Chondrocyte (in vitro differentiated cells): ENCODE measurements at regions not wholly inside any gene's neighbourhood (a gene's known extent, or its start where the extent isn't known, plus 50 kb on each side); places are given as distances from the start of the nearest gene placed in this dataset.

Experiments
- DNase-seq: peaks from one replicate; pipeline ENCODE4 v3.0.0; 2021; ENCODE audit warnings: mixed read lengths, low spot score
- H3K27ac Mint-ChIP-seq: one replicate; pipeline ENCODE4 v1.8.0; 2021; ENCODE audit warnings: mild to moderate bottlenecking, moderate library complexity, mixed read lengths; ENCODE audit not compliant: unreplicated experiment
- H3K27me3 Mint-ChIP-seq: 2 replicates; pipeline ENCODE4 v1.8.0; 2021; ENCODE audit warnings: low read depth, mixed read lengths
- H3K36me3 Mint-ChIP-seq: 2 replicates; pipeline ENCODE4 v1.8.0; 2021; ENCODE audit warnings: low read depth, mixed read lengths
- H3K4me1 Mint-ChIP-seq: 2 replicates; pipeline ENCODE4 v1.8.0; 2021; ENCODE audit warnings: low read depth, mild to moderate bottlenecking, mixed read lengths
- H3K4me3 Mint-ChIP-seq: one replicate; pipeline ENCODE4 v1.8.0; 2021; ENCODE audit warnings: mild to moderate bottlenecking, moderate library complexity, mixed read lengths; ENCODE audit not compliant: unreplicated experiment
- H3K9me3 Mint-ChIP-seq: 2 replicates; pipeline ENCODE4 v1.8.0; 2021; ENCODE audit warnings: low read depth, mixed read lengths
- CTCF ChIP-seq: fragments of 200-600 bp; sonication (generic); IDR thresholded peaks from 2 replicates; pipeline ENCODE4 v1.5.0; 2021; ENCODE audit warnings: antibody characterized with exemption, mild to moderate bottlenecking, moderate library complexity

GRCh38 chr14:99024926-99025325, 247.1 kb downstream of the BCL11B start:
- no peak for DNase-seq
- Mint-ChIP-seq H3K27me3 (peaks cover 10% of the 10 kb centered on the region), H3K4me1 (peaks cover 5% of the 10 kb centered on the region), H3K4me3 (no peak overlapping the region), H3K27ac (no peak overlapping the region), H3K36me3 (no peaks in the 10 kb centered on the region), H3K9me3 (peaks cover 5% of the 10 kb centered on the region)
- no peak for TF ChIP-seq CTCF

DNA sequence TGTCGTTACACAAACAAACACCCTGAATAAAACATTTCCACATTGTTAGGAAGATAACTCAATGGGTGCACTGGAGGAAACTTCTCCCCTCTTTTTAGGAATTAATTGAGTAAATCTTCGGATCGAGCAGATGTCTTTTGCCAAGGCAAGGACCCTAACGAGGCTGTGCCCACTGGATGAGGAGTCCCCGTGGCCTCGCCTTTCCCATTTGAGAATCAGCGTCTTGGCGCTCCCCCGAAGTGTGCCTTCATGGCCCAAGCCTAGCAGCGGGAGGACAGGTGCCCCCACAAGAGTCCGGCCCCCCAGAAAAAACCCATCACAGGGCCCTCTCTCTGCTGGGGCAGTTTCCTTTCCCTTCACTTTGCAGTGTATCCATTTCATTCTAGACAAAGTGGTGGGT, 246.6 kb downstream of the BCL11B start:
- Mint-ChIP-seq H3K27ac (no peak overlapping the region), H3K9me3 (peaks cover 5% of the 10 kb centered on the region), H3K36me3 (no peaks in the 10 kb centered on the region), H3K4me1 (peaks cover 5% of the 10 kb centered on the region), H3K4me3 (no peak overlapping the region), H3K27me3 (peaks cover 13% of the 10 kb centered on the region)
- no peak for TF ChIP-seq CTCF
- no peak for DNase-seq

DNA sequence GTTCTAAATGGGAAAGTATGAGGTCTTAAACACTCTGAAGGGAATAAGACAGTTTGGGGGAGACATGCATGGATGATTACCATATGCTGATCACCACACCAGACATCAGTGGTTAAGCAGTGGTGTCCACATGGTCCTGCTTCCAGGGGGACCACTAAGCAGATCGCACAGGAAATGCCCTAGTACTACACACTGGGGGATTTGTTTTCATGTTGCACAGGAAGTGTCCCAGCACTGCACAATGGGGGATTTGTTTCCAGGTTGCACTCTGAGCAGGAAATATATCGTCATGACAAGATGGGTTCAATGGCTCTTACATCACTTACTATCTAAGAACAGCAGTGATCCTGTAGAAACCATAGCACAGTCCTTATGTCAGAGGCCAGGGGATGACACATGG, 245.5 kb downstream of the BCL11B start:
- Mint-ChIP-seq H3K36me3 (no peaks in the 10 kb centered on the region), H3K4me1 (peaks cover 5% of the 10 kb centered on the region), H3K27ac (no peak overlapping the region), H3K27me3 (peaks cover 15% of the 10 kb centered on the region), H3K4me3 (no peak overlapping the region), H3K9me3 (peaks cover 5% of the 10 kb centered on the region)
- no peak for DNase-seq
- no peak for TF ChIP-seq CTCF

GRCh38 chr14:99028041-99028440, 244.0 kb downstream of the BCL11B start:
- Mint-ChIP-seq H3K27ac (no peak overlapping the region), H3K4me3 (no peak overlapping the region), H3K4me1 (no peaks in the 10 kb centered on the region), H3K9me3 (no peaks in the 10 kb centered on the region), H3K36me3 (no peaks in the 10 kb centered on the region), H3K27me3 (peaks cover 15% of the 10 kb centered on the region)
- TF ChIP-seq CTCF: no peak
- DNase-seq: no peak

DNA sequence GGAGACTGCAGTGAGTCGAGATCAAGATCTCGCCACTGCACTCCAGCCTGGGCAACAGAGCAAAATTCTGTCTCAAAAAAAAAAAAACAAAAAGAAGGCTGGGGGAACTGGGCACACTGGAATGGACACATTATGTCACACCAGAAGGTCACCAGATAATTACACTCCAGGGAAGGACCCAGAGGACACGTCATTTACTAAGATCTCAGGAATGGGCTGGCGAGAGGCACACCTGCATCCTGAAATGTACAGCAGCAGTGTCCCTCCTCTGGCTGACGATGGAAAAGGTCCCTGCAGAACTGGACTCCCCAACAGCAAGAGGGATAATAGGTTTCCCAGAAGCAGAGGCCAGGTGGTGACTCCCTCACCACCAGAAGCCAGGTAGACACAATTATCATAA, 243.5 kb downstream of the BCL11B start:
- Mint-ChIP-seq H3K27ac (no peak overlapping the region), H3K4me1 (no peaks in the 10 kb centered on the region), H3K36me3 (no peaks in the 10 kb centered on the region), H3K4me3 (no peak overlapping the region), H3K9me3 (no peaks in the 10 kb centered on the region), H3K27me3 (peaks cover 15% of the 10 kb centered on the region)
- no peak for DNase-seq
- TF ChIP-seq CTCF: no peak
